GM23248 (cell line): ENCODE measurements at regions not wholly inside any gene's neighbourhood (a gene's known extent, or its start where the extent isn't known, plus 50 kb on each side); places are given as distances from the start of the nearest gene placed in this dataset.

ENCODE experiments used
- EZH2 ChIP-seq: fragments of 200-600 bp; sonication (generic); IDR thresholded peaks from 2 replicates; pipeline ENCODE4 v1.6.1; 2018; ENCODE audit warnings: antibody characterized with exemption, mild to moderate bottlenecking; ENCODE audit not compliant: insufficient read depth, poor library complexity, severe bottlenecking
- EZH2phosphoT487 ChIP-seq: fragments of 200-600 bp; sonication (generic); IDR thresholded peaks from 2 replicates; pipeline ENCODE4 v1.6.1; 2018; ENCODE audit warnings: antibody characterized with exemption, moderate library complexity, mild to moderate bottlenecking, low read depth; ENCODE audit not compliant: insufficient read depth

DNA sequence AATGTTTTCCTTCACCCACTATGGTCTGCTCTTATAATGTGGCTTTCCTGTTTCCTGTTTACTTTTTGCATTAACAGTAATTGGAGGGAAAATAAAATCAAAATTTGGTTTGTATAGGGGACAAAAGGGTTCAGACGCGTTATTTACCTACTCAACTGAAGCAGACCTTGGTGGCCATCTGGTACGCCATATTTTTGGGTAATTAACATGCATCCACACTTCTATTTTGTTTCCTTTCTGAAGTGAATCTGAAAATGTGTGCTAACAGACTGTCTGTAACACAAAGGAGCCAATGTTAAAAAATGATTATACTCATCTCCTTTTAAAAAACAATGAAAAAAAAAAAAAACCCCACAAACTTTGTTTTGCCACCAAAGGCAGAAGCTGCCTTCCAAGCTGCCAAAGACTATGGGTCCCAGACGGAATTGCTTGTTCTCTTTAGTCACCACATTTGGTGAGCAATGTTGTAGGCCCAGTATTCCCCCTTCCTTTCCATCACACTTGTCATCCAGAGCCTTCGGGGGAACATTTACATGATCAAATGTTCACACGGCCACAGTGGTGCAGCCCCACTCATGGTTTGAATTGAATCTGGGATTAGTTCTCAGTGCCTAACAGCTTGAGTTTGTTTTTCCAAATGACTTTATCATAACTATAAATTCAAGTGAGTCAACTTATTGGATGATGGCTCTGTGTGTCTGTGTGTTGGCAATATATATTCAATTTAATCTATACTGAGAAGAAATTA is 323.7 kb upstream of the CD180 start:
- TF ChIP-seq EZH2phosphoT487 (no peak), EZH2 (no peak)
